Stomach (tissue), 8 donors: ENCODE measurements at regions not wholly inside any gene's neighbourhood (a gene's known extent, or its start where the extent isn't known, plus 50 kb on each side); places are given as distances from the start of the nearest gene placed in this dataset.

ENCODE experiments used
- DNase-seq, 2 donors: peaks; one replicate each; pipeline versions ENCODE4 v3.0.0 to v3.0.0-alpha.2; 2013 to 2019
- H3K27ac ChIP-seq, 5 donors: fragments of 200-600 bp in 4 of 5; sonication (generic) in 4 of 5; one replicate each; pipeline ENCODE4 v1.5.1; 2013 to 2019; ENCODE audit warnings: mild to moderate bottlenecking in 1 of 5, moderate library complexity in 1 of 5
- H3K27me3 ChIP-seq, 3 donors: fragments of 200-600 bp; sonication (generic); one replicate each; pipeline ENCODE4 v1.5.1; 2017 to 2019; ENCODE audit warnings: mixed run types in 1 of 3
- H3K36me3 ChIP-seq, 4 donors: fragments of 200-600 bp; sonication (generic); 1 replicate in 3 of 4; 2 replicates in 1 of 4; pipeline ENCODE4 v1.5.1; 2016 to 2019
- H3K4me1 ChIP-seq, 4 donors: fragments of 200-600 bp; sonication (generic); one replicate each; pipeline ENCODE4 v1.5.1; 2016 to 2019
- H3K4me3 ChIP-seq, 4 donors: fragments of 200-600 bp; sonication (generic) in 3 of 4; one replicate each; pipeline ENCODE4 v1.5.1; 2016 to 2019; ENCODE audit warnings: mild to moderate bottlenecking in 1 of 4
- H3K9me3 ChIP-seq, 4 donors: fragments of 200-600 bp; sonication (generic); one replicate each; pipeline ENCODE4 v1.5.1; 2016 to 2019
- EP300 ChIP-seq: sonication (generic); formaldehyde crosslinking; IDR thresholded peaks from one replicate; pipeline ENCODE4 v1.6.1; 2017; ENCODE audit warnings: antibody characterized with exemption
- POLR2A ChIP-seq, 4 donors: fragments of 450-650 bp; IDR thresholded peaks; one replicate each; pipeline ENCODE4 v1.6.1; 2016; ENCODE audit warnings: antibody characterized with exemption in 4 of 4, control low read depth in 2 of 4, mild to moderate bottlenecking in 1 of 4, moderate library complexity in 1 of 4
- POLR2AphosphoS5 ChIP-seq, 3 donors: sonication (generic); formaldehyde crosslinking; IDR thresholded peaks; one replicate each; pipeline ENCODE4 v1.6.1; 2016; ENCODE audit warnings: antibody characterized with exemption in 3 of 3
- whole genome bisulfite sequencing, 5 donors: extraction: QIAGEN DNeasy Blood & Tissue Kit in 3 of 5; methylation state at CpG; one replicate each; pipeline versions ENCODE4 v1.1.5 to v1.1.7; 2013 to 2018; 5-methylcytosine and 5-hydroxymethylcytosine counted together
- intact Hi-C: fragments of 100-400 bp; cut with DNase I; formaldehyde crosslinking; loops from one replicate; pipeline ENCODE4 v1.15.1; 2023; ENCODE audit warnings: low total_unique reads
- TF ChIP-seq, protein P1 (sequence below), 7 experiments: fragments of 450-650 bp in 4 of 7; fragments of 200-600 bp in 3 of 7; sonication (generic) in 3 of 7; IDR thresholded peaks; one replicate each; pipeline ENCODE4 v1.5.1; 2016 to 2019; ENCODE audit warnings: antibody characterized with exemption in 7 of 7, control low read depth in 2 of 7, mild to moderate bottlenecking in 1 of 7
- donor health status: healthy with polysubstance abuse.
- donor health status: Bipolar disorder and iron deficiency.
- donor health status: healthy.

- no peaks in the 10 kb centered on the region for H3K4me1 ChIP-seq
- intact Hi-C loops = no loop called here
- no peak overlapping the region for H3K27ac ChIP-seq
- no peak for TF ChIP-seq POLR2A (IDR thresholded peaks at IDR 0.05)
- TF ChIP-seq, protein P1, sequence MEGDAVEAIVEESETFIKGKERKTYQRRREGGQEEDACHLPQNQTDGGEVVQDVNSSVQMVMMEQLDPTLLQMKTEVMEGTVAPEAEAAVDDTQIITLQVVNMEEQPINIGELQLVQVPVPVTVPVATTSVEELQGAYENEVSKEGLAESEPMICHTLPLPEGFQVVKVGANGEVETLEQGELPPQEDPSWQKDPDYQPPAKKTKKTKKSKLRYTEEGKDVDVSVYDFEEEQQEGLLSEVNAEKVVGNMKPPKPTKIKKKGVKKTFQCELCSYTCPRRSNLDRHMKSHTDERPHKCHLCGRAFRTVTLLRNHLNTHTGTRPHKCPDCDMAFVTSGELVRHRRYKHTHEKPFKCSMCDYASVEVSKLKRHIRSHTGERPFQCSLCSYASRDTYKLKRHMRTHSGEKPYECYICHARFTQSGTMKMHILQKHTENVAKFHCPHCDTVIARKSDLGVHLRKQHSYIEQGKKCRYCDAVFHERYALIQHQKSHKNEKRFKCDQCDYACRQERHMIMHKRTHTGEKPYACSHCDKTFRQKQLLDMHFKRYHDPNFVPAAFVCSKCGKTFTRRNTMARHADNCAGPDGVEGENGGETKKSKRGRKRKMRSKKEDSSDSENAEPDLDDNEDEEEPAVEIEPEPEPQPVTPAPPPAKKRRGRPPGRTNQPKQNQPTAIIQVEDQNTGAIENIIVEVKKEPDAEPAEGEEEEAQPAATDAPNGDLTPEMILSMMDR (IDR thresholded peaks at IDR 0.05) = no peak
- TF ChIP-seq EP300 = no peak
- no peak for TF ChIP-seq POLR2AphosphoS5 (IDR thresholded peaks at IDR 0.05)
- H3K36me3 ChIP-seq = no peaks in the 10 kb centered on the region
- no peak for DNase-seq
- no peaks in the 10 kb centered on the region for H3K9me3 ChIP-seq
- 40 to 60% (median 44%) methylated on average over 1 of the region's 1 CpG for WGBS, 5 donors
- H3K4me3 ChIP-seq = no peak overlapping the region
- no peaks in the 10 kb centered on the region for H3K27me3 ChIP-seq
Observed at GRCh38 chr1:194825382-194825781, 1639.0 kb upstream of the B3GALT2 start.

DNA sequence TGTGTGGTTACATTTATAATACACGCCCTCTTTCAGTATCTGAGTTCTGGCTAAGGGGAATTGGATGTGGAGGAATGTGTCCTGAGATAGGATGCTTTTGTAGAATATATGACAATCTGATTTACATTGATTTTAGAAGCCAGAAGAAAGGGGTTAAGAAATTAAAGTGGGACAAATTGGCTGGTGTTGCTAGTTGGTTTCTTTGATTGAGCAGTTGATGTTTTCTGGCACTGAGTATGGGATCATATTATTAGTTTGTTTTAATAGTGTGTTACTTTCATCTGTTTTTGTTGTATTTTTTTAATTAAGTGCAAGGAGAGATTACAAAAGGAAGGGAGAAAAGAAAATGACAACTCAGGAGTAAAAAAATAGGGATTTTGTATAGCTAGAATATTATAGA lies 1634.7 kb upstream of the B3GALT2 start:
- intact Hi-C loops = no loop called here
- Histone ChIP-seq H3K4me3 (no peak overlapping the region), H3K9me3 (no peaks in the 10 kb centered on the region), H3K4me1 (no peaks in the 10 kb centered on the region), H3K27ac (no peak overlapping the region), H3K36me3 (no peaks in the 10 kb centered on the region), H3K27me3 (no peaks in the 10 kb centered on the region)
- TF ChIP-seq POLR2A (IDR thresholded peaks at IDR 0.05) (no peak), POLR2AphosphoS5 (IDR thresholded peaks at IDR 0.05) (no peak), EP300 (no peak)
- TF ChIP-seq, protein P1 (IDR thresholded peaks at IDR 0.05) = no peak
- 83 to 94% (median 86%) methylated on average over 1 of the region's 1 CpG for WGBS, 5 donors
- DNase-seq = no peak

GRCh38 chr1:194818674-194819073 lies 1632.3 kb upstream of the B3GALT2 start:
- no peaks in the 10 kb centered on the region for H3K4me1 ChIP-seq
- no peak overlapping the region for H3K4me3 ChIP-seq
- DNase-seq = no peak
- 68 to 78% (median 76%) methylated on average over 2 of the region's 2 CpGs for WGBS, 5 donors
- TF ChIP-seq EP300 = no peak
- TF ChIP-seq POLR2AphosphoS5 (IDR thresholded peaks at IDR 0.05) = no peak
- TF ChIP-seq POLR2A (IDR thresholded peaks at IDR 0.05) = no peak
- TF ChIP-seq, protein P1 (IDR thresholded peaks at IDR 0.05) = no peak
- H3K9me3 ChIP-seq = no peaks in the 10 kb centered on the region
- no peak overlapping the region for H3K27ac ChIP-seq
- H3K36me3 ChIP-seq = no peaks in the 10 kb centered on the region
- no peaks in the 10 kb centered on the region for H3K27me3 ChIP-seq
- intact Hi-C loops = no loop called here

- no peak overlapping the region for H3K27ac ChIP-seq
Observed at GRCh38 chr1:194816859-194817258, 1630.4 kb upstream of the B3GALT2 start.

More at GRCh38 chr1:194816859-194817258, 1630.4 kb upstream of the B3GALT2 start:
- DNase-seq = no peak
- no peak overlapping the region for H3K4me3 ChIP-seq
- TF ChIP-seq POLR2A (IDR thresholded peaks at IDR 0.05) = no peak
- TF ChIP-seq, protein P1 (IDR thresholded peaks at IDR 0.05) = no peak
- no peak for TF ChIP-seq EP300
- no peak for TF ChIP-seq POLR2AphosphoS5 (IDR thresholded peaks at IDR 0.05)
- 32 to 86% (median 80%) methylated on average over 2 of the region's 2 CpGs for WGBS, 5 donors
- intact Hi-C loops = no loop called here
- no peaks in the 10 kb centered on the region for H3K4me1 ChIP-seq
- no peaks in the 10 kb centered on the region for H3K36me3 ChIP-seq
- no peaks in the 10 kb centered on the region for H3K9me3 ChIP-seq
- H3K27me3 ChIP-seq = no peaks in the 10 kb centered on the region
